Osteocyte (in vitro differentiated cells): ENCODE measurements at regions not wholly inside any gene's neighbourhood (a gene's known extent, or its start where the extent isn't known, plus 50 kb on each side); places are given as distances from the start of the nearest gene placed in this dataset.

Experiments
- DNase-seq: peaks from one replicate; pipeline ENCODE4 v3.0.0; 2021; ENCODE audit warnings: mixed read lengths; ENCODE audit not compliant: unreplicated experiment; ENCODE audit errors: extremely low spot score
- H3K27ac Mint-ChIP-seq: one replicate; pipeline ENCODE4 v1.8.0; 2021; ENCODE audit warnings: mild to moderate bottlenecking, mixed read lengths; ENCODE audit not compliant: unreplicated experiment
- H3K27me3 Mint-ChIP-seq: one replicate; pipeline ENCODE4 v1.8.0; 2021; ENCODE audit warnings: mixed read lengths; ENCODE audit not compliant: unreplicated experiment
- H3K36me3 Mint-ChIP-seq: one replicate; pipeline ENCODE4 v1.8.0; 2021; ENCODE audit warnings: mixed read lengths; ENCODE audit not compliant: unreplicated experiment
- H3K4me1 Mint-ChIP-seq: one replicate; pipeline ENCODE4 v1.8.0; 2021; ENCODE audit warnings: mixed read lengths; ENCODE audit not compliant: unreplicated experiment
- H3K4me3 Mint-ChIP-seq: one replicate; pipeline ENCODE4 v1.8.0; 2021; ENCODE audit warnings: mild to moderate bottlenecking, moderate library complexity, mixed read lengths; ENCODE audit not compliant: unreplicated experiment
- H3K9me3 Mint-ChIP-seq: one replicate; pipeline ENCODE4 v1.8.0; 2021; ENCODE audit warnings: mixed read lengths; ENCODE audit not compliant: unreplicated experiment
- TF ChIP-seq, protein P1 (sequence below): fragments of 200-600 bp; sonication (generic); IDR thresholded peaks from 2 replicates; pipeline ENCODE4 v1.5.0; 2021; ENCODE audit warnings: antibody characterized with exemption, mild to moderate bottlenecking, moderate library complexity

DNA sequence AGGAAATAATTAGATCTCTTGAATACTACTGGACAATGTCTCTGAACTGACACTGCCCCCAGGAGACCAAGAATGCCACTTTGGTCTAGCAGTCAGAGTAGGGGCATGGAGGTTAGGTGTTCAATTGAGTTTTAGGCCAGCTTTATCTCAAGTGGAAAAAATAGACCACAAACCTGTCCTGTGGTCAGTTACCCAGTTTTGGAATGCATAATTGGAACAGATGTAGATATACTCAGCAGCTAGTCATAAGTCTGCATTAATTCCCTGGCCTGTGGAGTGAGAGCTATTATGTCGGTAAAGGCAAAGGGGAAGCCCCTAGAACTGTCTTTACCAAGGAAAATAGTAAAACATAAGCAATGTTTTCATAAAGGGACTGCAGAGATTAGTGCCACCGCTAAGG, 587.7 kb downstream of the GLUD2 start:
- H3K27ac Mint-ChIP-seq = no peak overlapping the region
- no peaks in the 10 kb centered on the region for H3K36me3 Mint-ChIP-seq
- H3K4me3 Mint-ChIP-seq = no peak overlapping the region
- H3K4me1 Mint-ChIP-seq = peaks cover 3% of the 10 kb centered on the region
- H3K27me3 Mint-ChIP-seq = no peaks in the 10 kb centered on the region
- DNase-seq = no peak
- TF ChIP-seq, protein P1, sequence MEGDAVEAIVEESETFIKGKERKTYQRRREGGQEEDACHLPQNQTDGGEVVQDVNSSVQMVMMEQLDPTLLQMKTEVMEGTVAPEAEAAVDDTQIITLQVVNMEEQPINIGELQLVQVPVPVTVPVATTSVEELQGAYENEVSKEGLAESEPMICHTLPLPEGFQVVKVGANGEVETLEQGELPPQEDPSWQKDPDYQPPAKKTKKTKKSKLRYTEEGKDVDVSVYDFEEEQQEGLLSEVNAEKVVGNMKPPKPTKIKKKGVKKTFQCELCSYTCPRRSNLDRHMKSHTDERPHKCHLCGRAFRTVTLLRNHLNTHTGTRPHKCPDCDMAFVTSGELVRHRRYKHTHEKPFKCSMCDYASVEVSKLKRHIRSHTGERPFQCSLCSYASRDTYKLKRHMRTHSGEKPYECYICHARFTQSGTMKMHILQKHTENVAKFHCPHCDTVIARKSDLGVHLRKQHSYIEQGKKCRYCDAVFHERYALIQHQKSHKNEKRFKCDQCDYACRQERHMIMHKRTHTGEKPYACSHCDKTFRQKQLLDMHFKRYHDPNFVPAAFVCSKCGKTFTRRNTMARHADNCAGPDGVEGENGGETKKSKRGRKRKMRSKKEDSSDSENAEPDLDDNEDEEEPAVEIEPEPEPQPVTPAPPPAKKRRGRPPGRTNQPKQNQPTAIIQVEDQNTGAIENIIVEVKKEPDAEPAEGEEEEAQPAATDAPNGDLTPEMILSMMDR = no peak
- peaks cover 11% of the 10 kb centered on the region for H3K9me3 Mint-ChIP-seq

- no peaks in the 10 kb centered on the region for H3K36me3 Mint-ChIP-seq
- DNase-seq = no peak
- H3K27me3 Mint-ChIP-seq = no peaks in the 10 kb centered on the region
Measured at GRCh38 chrX:121639781-121640180, 592.4 kb downstream of the GLUD2 start.

DNA sequence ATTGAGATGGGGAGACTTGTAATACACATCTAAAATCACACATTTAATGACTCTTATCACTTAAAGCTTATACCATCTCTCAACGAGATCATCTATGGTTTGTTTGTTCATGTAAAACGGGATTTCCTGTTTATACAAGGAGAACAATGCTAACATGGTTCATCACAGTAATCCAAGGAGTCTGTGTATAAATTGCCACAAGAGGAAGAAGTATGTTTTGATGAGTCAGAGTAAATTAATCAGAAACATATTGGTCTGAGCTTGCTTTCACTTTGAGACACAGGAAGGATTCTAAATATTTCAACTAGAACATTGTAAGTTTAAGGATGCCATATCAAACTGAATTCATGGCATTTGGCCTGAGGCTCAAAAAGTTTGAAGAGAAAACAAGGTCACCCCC, 594.1 kb downstream of the GLUD2 start:
- Mint-ChIP-seq H3K36me3 (no peaks in the 10 kb centered on the region), H3K27ac (peak overlapping the region; percentile 61), H3K4me3 (peak overlapping the region; percentile 10), H3K4me1 (peaks cover 21% of the 10 kb centered on the region), H3K9me3 (peaks cover 10% of the 10 kb centered on the region), H3K27me3 (no peaks in the 10 kb centered on the region)
- no peak for DNase-seq
- TF ChIP-seq, protein P1 = no peak

More at GRCh38 chrX:121639781-121640180, 592.4 kb downstream of the GLUD2 start:
- Mint-ChIP-seq H3K27ac (no peak overlapping the region), H3K4me1 (peaks cover 21% of the 10 kb centered on the region), H3K4me3 (no peak overlapping the region), H3K9me3 (peaks cover 10% of the 10 kb centered on the region)
- TF ChIP-seq, protein P1 = no peak

- H3K9me3 Mint-ChIP-seq = peaks cover 10% of the 10 kb centered on the region
- DNase-seq = no peak
Measured at GRCh38 chrX:121642415-121642814, 595.0 kb downstream of the GLUD2 start.

DNA sequence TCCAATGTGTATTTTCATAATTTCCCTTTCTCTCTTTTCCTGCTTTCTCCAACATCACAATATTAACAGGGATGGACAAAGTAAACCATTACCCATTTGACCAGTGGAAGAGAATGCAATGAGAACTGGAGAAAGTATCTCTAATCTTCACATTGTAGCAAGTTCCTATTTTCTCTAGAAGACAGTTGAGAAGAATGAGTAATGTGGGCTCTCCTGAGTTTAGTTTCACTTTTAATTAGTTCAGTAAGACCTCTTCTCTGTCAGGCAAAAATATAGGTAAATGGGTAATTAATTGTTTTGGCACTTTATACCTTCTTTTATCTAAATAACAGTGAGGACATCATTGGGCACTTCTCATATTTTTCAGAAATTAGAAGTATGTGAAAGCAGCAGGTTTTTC, 602.0 kb downstream of the GLUD2 start:
- Mint-ChIP-seq H3K27me3 (no peaks in the 10 kb centered on the region), H3K36me3 (no peaks in the 10 kb centered on the region), H3K27ac (no peak overlapping the region), H3K4me3 (no peak overlapping the region), H3K9me3 (peaks cover 11% of the 10 kb centered on the region), H3K4me1 (no peaks in the 10 kb centered on the region)
- no peak for DNase-seq
- TF ChIP-seq, protein P1 = no peak

More at GRCh38 chrX:121642415-121642814, 595.0 kb downstream of the GLUD2 start:
- Mint-ChIP-seq H3K27me3 (no peaks in the 10 kb centered on the region), H3K4me1 (peaks cover 21% of the 10 kb centered on the region), H3K27ac (peak overlapping the region; percentile 61), H3K36me3 (no peaks in the 10 kb centered on the region), H3K4me3 (no peak overlapping the region)
- TF ChIP-seq, protein P1 = no peak
